NCI-H1048 (cell line): ENCODE measurements at regions not wholly inside any gene's neighbourhood (a gene's known extent, or its start where the extent isn't known, plus 50 kb on each side); places are given as distances from the start of the nearest gene placed in this dataset.
"Not testable (repeated sequence)": the region's sequence is repeated elsewhere in the genome, so short reads cannot be mapped to it uniquely, and the experiment has no call there.

Experiments
- DNase-seq: peaks from one replicate; lab custom pipeline; 2025; lab: John Stamatoyannopoulos, UW

DNA sequence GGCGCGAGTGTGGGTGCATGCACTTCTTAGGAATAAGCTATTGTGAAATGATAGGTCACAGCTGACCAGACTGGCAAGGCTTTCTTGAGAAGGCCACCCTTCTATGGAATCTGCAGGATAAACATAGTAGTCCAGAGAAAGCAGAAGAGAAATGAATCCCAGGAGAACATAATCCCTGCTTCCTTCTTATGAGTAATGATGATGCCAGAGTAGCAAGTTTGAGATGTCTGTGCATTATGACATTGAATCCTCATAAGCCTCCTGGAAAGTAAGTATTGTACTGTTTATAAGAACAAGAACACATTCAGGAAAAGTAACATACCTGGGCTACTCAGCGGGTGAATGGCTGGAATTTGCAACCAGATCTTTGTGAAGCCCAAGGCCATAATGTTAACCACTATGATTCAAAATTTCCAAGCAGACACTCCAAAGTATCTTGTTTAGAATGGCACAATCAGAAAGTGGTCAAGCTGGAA, 272.1 kb upstream of the HS3ST1 start:
- DNase-seq: no peak

DNA sequence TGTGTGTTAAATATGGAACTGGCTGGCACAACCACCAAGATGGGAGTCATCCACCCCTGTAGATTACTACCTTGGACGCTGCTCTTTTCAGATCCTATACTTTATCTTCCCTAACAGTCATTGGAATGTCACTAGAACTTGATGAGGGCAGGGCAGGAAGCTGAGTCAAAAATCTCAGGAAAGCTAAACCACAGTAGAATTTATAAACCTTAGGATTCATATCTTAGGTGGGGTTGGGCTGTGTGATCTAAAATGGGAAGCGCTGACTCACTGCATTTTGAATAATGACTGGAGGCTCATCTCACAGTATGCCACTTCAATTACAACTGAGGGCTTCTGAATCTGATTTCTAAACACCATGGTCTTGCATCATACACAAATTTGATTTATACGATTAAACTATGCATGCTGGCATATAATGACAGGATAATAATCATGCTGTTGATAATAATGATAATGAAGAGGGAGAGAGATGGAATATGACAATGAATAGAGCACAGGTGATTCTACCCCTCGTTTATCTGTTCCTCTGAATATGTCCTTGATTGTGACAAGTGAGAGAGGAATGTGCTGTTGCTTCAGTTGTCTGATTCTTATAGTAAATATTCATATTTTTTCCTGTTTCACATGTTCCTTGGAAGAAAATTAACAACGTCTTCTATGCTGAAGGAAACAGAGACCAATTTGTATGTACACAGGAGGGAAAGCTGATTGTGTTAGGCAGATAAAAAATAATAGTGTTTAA, 270.3 kb upstream of the HS3ST1 start:
- DNase-seq: no peak

- DNase-seq: no peak
Measured at GRCh38 chr4:11698033-11698432, 269.3 kb upstream of the HS3ST1 start.

DNA sequence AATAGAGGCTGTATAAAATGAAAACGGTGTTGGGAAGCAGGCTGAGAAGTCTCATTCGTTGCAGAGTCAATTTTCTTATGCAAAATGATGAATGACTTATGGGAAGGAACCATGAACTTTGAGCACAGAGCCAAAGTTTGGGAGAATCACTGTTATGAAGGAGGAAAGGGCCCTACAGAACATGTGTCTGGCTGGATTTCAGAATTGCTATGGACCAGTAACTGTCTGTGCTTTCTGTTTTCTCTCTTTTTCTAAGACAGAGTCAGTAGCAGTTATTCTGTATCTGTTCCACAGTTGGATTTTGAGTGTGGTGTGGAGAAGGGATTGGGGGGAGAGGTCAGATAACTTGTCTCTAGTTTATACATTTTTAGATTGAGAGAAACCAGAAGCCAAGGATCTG, 265.0 kb upstream of the HS3ST1 start:
- DNase-seq: no peak

- no peak for DNase-seq
Measured at GRCh38 chr4:11691236-11691635, 262.5 kb upstream of the HS3ST1 start.

DNA sequence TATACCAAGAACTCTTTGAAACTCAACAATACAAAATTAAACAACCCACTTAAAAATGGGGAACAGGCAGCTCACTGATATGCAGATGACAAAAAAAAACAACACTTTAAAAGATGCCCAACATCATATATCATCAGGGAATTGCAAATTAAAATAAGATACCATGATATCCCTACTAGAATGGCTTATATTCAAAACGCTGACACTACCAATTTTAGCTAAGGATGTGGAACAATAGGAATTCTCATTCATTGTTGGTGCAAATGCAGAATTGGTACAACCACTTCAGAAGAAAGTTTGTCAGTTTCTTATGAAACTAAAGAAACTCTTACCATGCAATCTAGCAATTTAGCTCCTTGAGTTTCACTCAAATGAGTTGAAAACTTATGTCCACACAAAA, 259.0 kb upstream of the HS3ST1 start:
- no peak for DNase-seq

DNA sequence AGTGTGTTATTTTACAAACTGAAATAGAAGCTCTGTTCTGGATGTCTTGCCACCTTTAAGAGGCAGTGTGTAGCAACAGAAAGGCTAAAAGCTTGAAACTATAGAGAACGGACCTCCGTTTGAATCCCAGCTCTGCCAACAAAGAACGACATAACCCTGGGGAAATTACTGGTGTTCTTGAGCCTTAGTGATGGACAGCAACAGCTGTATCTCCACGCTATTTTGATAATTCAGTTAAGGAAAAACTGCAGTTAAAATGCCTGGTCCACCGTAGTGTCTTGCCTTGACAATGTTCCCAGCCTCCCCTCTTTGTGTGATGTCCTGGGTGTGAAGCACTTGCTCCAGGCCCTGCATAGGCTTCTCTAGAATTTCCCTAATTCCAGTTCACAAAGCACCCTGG, 256.8 kb upstream of the HS3ST1 start:
- no peak for DNase-seq

GRCh38 chr4:11675051-11675800, 246.5 kb upstream of the HS3ST1 start:
- no peak for DNase-seq

DNA sequence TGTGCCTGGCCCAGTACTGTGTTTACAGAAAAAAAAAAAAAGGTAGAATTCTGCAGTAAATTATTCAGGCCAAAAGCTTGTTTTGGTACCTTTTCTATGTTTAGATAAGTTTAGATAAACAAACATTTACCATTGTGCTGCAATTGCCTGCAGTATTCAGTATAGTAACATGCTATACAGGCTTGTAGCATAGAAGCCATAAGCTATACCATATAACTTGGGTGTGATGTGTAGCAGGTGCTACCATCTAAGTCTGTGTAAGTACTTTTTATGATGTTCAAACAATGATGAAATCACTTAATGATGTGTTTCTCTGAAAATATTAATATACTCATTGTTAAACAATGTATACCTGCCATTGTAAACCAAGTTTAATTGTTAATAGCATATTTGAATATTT, 241.6 kb upstream of the HS3ST1 start:
- DNase-seq: no peak

- DNase-seq: no peak
Measured at GRCh38 chr4:11669156-11669555, 240.5 kb upstream of the HS3ST1 start.

- no peak for DNase-seq
Measured at GRCh38 chr4:11663114-11663513, 234.4 kb upstream of the HS3ST1 start.

- DNase-seq: no peak
Measured at GRCh38 chr4:11650801-11651596, 222.3 kb upstream of the HS3ST1 start.

DNA sequence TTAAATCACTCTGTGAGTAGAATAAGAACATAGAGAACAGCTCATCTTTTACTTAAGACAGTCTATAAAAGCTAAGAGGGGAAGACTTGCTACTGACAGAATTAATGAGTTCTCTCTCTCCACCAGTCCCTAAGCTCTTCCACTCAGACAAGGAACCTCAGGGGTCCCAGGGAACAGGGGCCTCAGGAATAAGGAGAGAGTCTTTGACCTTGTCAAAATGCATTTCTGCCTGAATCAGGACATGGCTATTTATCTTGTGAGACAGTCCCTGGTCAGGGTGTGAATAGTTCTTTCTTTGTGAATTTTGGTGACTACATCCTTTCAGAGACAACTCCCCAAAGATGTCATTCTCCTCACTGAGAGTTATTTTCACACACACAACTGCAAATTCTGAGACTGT, 218.7 kb upstream of the HS3ST1 start:
- DNase-seq: no peak

DNA sequence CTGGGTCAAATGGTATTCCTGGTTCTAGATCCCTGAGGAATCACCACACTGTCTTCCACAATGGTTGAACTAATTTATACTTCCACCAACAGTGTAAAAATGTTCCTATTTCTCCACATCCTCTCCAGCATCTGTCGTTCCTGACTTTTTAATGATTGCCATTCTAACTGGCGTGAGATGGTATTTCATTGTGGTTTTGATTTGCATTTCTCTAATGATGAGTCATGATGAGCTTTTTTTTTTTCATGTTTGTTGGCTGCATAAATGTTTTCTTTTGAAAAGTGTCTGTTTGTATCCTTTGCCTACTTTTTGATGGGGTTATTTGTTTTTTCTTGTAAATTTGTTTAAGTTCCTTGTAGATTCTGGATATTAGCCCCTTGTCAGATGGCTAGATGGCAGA, 214.4 kb upstream of the HS3ST1 start:
- not testable (repeated sequence) for DNase-seq

DNA sequence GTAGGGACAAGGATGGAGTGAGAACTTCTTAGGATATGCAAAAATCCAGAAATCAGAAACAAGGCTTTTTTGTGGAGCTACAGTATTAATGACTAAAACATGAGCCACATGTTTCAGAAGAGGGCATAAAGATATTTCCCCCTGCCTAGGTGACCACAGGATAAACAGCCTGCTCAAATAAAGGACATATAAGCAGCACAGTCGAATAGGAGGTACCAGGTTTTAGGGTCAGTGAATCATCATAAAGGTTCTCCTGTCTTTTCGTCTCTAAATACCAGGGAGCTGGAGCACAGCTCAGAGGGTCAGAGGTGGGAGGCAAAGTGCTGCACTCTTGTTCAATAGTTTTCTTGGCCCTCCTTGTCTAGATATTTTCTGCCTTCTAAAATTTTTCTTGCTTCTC, 211.9 kb upstream of the HS3ST1 start:
- no peak for DNase-seq

- DNase-seq: no peak
Measured at GRCh38 chr4:11636551-11636950, 207.9 kb upstream of the HS3ST1 start.

DNA sequence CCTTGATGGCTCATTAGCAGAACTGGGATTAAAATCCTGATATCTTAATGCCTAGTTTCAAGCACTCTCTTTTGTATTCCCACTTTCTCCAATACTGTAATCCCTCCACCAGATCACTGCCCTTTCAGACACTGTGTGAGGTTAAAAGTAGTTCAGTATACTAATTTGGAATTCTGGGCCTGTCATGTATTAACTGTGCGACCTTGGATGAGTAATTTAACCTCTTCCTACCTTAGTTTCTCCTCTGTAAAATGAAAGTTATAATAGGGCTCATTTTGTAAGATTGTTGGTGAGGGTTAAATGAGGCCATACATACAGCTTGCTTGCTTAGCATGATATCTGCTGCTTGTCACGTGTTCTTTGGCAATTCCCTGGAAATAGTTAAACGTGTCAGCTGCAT, 207.3 kb upstream of the HS3ST1 start:
- no peak for DNase-seq

DNA sequence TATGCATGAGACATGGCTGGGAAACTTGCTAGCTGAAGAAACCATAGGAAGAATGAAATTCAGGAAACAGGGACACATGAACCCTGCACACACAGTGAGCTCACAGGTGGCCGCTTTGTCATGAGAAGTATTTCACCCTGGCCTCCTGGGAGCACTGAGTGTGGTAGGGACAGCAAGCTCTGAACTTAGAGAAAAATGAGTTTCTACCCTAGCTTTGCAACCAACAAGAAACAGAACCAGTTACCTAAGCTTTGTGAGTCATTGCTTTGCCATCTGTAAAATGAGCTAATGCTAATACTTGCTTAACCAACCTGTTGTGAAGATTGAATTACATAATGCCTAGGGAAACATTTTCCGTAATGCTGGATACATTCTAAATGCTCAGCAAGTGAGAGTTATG, 206.6 kb upstream of the HS3ST1 start:
- DNase-seq: no peak

- DNase-seq: no peak
Measured at GRCh38 chr4:11634283-11634682, 205.6 kb upstream of the HS3ST1 start.

- DNase-seq: no peak
Measured at GRCh38 chr4:11633430-11633829, 204.7 kb upstream of the HS3ST1 start.

DNA sequence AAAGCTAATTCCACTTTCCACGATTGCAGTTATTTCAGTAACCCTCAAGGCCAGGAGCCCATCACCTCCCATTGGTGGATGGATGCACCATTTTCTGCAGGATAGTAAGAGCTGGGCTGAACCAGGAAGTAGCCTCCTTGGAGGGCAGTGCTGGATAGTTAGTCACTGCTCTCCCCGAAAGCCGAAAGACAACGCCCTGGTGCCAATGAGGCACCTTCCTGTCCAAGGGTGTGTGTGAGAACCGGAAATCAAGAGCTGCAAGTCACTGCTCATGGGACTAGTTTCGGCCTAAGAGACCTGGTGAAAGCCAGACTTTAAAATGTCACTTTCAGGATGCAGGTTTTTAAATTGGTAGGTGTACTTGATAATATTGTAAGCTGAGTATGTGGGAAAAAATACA, 203.8 kb upstream of the HS3ST1 start:
- DNase-seq: no peak

DNA sequence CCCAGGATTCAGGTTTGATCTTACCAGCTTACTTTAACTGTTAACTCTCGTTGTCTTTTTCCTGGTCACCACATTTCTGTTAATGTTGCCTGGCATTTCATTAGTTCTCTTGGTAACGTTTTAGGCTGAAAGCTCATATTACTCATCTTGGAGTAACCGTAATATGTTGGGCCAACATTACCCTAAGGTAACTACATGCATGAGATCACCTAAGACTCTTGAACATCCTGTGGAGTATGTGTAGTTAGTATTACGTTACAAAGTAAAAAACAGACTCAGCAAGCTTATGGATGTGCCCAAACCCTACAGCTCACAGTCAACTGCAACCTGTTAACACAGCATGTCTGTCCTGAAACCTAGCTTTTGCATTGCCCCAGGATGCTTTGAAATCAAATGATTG, 203.3 kb upstream of the HS3ST1 start:
- no peak for DNase-seq

GRCh38 chr4:11631416-11631815, 202.7 kb upstream of the HS3ST1 start:
- DNase-seq: no peak
